Adipocyte (in vitro differentiated cells): ENCODE measurements at regions not wholly inside any gene's neighbourhood (a gene's known extent, or its start where the extent isn't known, plus 50 kb on each side); places are given as distances from the start of the nearest gene placed in this dataset.
"Not testable (repeated sequence)": the region's sequence is repeated elsewhere in the genome, so short reads cannot be mapped to it uniquely, and the experiment has no call there.

Experiments
- DNase-seq: peaks from one replicate; pipeline ENCODE4 v3.0.0-alpha.2; 2015; ENCODE audit warnings: low read depth
- H3K27me3 ChIP-seq: replicated peaks from 2 replicates; pipeline ENCODE4 v1.7.0; 2013; ENCODE audit warnings: mild to moderate bottlenecking, low read length, moderate library complexity; ENCODE audit not compliant: control insufficient read depth, insufficient read depth
- H3K36me3 ChIP-seq: 2 replicates; pipeline ENCODE4 v1.7.0; 2013; ENCODE audit warnings: low read length, mild to moderate bottlenecking, moderate library complexity; ENCODE audit not compliant: control insufficient read depth, insufficient read depth, severe bottlenecking
- H3K4me1 ChIP-seq: 2 replicates; pipeline ENCODE4 v1.7.0; 2013; ENCODE audit warnings: mild to moderate bottlenecking, low read length, moderate library complexity; ENCODE audit not compliant: control insufficient read depth, insufficient read depth
- H3K4me3 ChIP-seq: 2 replicates; pipeline ENCODE4 v1.7.0; 2013; ENCODE audit warnings: mild to moderate bottlenecking, low read length, moderate library complexity
- H3K9ac ChIP-seq: 2 replicates; pipeline ENCODE4 v1.7.0; 2013; ENCODE audit warnings: mild to moderate bottlenecking, low read length, moderate library complexity
- H3K9me3 ChIP-seq: 2 replicates; pipeline ENCODE4 v1.7.0; 2013; ENCODE audit warnings: mild to moderate bottlenecking, low read length, moderate library complexity; ENCODE audit not compliant: control insufficient read depth

DNA sequence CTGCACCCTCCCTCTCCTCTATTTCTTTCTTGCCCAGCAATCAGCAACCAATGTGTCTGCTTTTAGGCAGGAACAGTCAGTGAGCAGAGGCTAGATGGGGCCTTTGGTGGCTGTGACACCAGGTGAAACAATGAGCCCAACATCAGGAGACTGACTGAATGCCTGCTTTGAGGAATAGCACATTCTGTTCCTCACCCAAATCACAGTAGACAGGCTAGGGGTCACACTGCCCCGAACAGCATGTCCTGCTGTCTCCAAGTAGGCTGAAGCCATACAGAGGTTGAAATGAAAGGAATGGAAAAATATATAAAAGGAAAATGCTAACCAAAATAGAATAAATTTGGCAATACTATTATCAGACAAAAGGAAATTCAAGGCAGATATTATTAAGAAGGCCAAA, 122.5 kb upstream of the GDNF start:
- H3K9ac ChIP-seq: no peak overlapping the region
- H3K27me3 ChIP-seq: peaks cover 4% of the 10 kb centered on the region
- no peak for DNase-seq
- H3K4me1 ChIP-seq: no peaks in the 10 kb centered on the region
- H3K36me3 ChIP-seq: no peaks in the 10 kb centered on the region
- no peak overlapping the region for H3K4me3 ChIP-seq
- peaks cover 32% of the 10 kb centered on the region for H3K9me3 ChIP-seq

DNA sequence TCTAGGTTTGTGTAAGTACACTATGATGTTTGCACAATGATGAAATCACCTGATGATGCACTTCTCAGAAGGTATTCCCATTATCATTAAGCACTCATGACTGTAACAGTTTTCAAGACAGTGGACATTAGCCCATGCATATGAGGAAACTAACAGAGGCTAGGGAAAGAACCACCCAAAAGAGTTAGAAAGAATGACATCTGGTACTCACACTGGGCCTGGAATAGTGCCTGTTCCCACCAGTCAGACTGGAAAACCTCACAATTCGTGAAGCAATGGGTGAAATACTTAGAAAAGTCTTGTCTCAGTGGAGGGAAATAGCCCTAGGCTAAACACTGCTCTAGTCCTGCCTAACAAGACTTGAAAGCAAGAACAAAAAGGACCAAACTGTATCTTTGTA, 117.4 kb upstream of the GDNF start:
- H3K4me1 ChIP-seq: no peaks in the 10 kb centered on the region
- no peak overlapping the region for H3K9ac ChIP-seq

DNA sequence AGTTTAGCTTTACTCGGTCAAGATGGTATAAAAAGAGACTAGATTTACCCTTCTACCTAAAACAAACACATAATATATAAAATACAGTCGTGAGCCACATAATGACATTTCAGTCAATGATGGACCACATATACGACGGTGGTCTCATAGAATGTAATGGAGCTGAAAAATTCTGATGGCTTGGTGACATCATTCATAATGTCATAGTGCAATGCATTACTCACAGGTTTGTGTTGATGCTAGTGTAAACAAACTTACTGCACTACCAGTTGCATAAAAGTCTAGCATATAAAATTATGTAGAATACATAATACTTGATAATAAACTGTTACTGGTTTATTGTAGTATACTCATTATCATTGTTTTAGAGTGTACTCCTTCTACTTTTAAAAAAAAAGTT, 115.9 kb upstream of the GDNF start:
- Histone ChIP-seq H3K4me1 (no peaks in the 10 kb centered on the region), H3K9ac (no peak overlapping the region), H3K9me3 (peaks cover 28% of the 10 kb centered on the region), H3K4me3 (no peak overlapping the region), H3K27me3 (no peaks in the 10 kb centered on the region), H3K36me3 (no peaks in the 10 kb centered on the region)
- DNase-seq: no peak

More for the DNA sequence above, 117.4 kb upstream of the GDNF start:
- peaks cover 32% of the 10 kb centered on the region for H3K9me3 ChIP-seq
- H3K36me3 ChIP-seq: no peaks in the 10 kb centered on the region
- H3K27me3 ChIP-seq: no peaks in the 10 kb centered on the region
- H3K4me3 ChIP-seq: no peak overlapping the region
- no peak for DNase-seq

DNA sequence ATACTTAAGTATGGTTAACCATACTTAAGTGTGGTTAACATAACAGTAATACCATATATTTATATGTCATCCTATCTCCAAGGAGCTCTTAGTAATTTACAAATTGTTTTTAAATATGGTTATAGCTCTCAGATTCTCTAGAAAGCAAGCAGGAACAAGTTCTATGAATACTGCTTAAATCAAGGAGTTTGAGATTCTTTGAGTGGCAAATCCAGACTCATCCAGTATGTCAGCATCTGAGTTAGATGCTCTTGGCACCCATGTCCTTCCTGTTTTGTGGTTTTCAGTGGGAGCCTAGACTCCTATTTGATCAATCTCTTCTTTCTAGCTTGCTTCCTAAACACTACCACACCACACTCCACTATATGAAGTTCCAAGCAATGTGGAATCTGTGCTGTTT, 114.7 kb upstream of the GDNF start:
- Histone ChIP-seq H3K9ac (no peak overlapping the region), H3K36me3 (no peaks in the 10 kb centered on the region), H3K4me3 (no peak overlapping the region), H3K4me1 (no peaks in the 10 kb centered on the region), H3K27me3 (peaks cover 11% of the 10 kb centered on the region), H3K9me3 (peaks cover 17% of the 10 kb centered on the region)
- DNase-seq: no peak

DNA sequence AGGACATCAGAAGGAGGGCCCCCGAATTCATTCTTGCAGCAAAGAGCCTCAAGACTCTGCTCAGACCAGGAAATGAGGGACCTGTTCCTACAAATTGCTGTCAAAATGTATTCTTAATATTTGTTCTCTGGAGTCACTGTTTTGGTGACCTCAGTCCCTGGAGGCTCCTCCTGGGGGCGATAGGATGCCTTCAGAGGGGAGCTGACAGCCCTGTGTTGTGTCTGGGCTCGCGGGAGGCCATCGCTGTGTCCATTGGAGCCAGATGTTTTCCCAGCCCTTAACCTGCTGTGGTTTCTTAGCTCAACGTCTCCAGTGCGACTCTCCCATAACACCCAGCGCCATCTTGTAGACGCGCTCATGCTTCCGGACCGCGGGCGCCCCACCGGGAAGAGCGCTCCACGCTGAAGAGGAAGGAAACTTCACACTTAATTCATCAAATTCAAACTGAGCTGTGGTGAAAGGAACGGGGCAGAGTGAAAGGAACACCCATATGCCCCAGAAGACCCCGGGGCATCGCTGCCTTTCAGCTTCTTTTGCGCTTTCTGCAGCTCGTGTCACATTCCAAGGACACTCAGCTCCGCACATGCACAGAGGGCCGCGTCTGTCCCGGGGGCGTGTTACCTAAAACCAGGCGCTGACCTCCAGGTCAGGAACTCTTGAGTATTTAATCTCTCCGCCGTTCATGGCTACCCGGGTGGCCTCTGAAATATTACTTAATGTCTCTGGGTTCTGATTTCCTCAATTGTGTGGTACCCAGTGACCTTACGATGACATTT, 112.3 kb upstream of the GDNF start:
- peaks cover 24% of the 10 kb centered on the region for H3K27me3 ChIP-seq
- H3K9me3 ChIP-seq: no peaks in the 10 kb centered on the region
- H3K9ac ChIP-seq: no peak overlapping the region
- no peak for DNase-seq
- H3K4me3 ChIP-seq: no peak overlapping the region
- no peaks in the 10 kb centered on the region for H3K36me3 ChIP-seq
- H3K4me1 ChIP-seq: no peaks in the 10 kb centered on the region

DNA sequence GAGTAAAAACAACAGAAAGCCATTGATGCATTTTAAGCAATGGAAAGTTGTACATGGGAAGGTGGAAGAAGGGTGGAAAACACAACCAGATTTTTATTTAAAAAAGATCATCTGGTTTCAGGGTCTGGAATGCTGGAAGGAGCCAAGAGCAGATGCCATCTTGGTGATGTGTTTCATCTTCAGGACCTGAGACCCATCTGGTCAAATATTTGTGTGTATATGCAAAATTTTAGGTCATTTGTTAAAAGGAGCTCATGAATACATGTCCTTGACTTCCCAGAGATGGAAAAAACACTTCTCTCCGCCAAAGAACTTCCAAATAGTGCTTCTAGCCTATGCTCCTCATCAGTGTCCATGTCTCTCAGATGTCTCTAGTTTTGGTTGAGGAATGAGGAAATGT, 110.6 kb upstream of the GDNF start:
- Histone ChIP-seq H3K9me3 (no peaks in the 10 kb centered on the region), H3K27me3 (peaks cover 27% of the 10 kb centered on the region), H3K4me3 (no peak overlapping the region), H3K9ac (no peak overlapping the region), H3K4me1 (no peaks in the 10 kb centered on the region), H3K36me3 (no peaks in the 10 kb centered on the region)
- no peak for DNase-seq

DNA sequence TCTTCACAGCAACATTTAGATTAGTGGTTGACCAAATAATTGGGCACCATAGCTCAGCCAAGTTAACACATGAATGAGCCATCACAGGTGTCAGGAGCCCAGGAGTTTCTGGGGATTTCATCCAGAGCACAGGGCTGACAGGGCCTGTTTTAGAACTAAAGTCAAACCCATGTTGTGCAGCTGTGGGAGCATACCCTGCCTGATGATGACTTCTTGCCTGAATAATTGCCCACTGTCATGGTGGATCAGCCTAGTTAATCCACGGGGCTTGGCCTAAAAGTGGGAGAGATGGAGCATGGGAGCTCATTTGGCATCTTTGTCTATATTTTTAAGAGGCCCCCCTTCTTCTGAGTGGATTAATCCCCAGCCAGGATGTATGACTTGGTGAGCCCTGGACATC, 105.6 kb upstream of the GDNF start:
- Histone ChIP-seq H3K36me3 (no peaks in the 10 kb centered on the region), H3K4me1 (no peaks in the 10 kb centered on the region), H3K4me3 (no peak overlapping the region), H3K9me3 (no peaks in the 10 kb centered on the region), H3K9ac (no peak overlapping the region), H3K27me3 (peaks cover 36% of the 10 kb centered on the region)
- DNase-seq: no peak

DNA sequence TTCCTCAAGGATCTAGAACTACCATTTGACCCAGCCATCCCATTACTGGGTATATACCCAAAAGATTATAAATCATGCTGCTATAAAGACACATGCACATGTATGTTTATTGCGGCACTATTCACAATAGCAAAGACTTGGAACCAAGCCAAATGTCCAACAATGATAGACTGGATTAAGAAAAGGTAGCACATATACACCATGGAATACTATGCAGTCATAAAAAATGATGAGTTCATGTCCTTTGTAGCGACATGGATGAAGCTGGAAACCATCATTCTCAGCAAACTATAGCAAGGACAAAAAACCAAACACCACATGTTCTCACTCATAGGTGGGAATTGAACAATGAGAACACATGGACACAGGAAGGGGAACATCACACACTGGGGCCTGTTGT, 103.3 kb upstream of the GDNF start:
- not testable (repeated sequence) for H3K4me3 ChIP-seq, H3K4me1 ChIP-seq, H3K9ac ChIP-seq, DNase-seq, H3K36me3 ChIP-seq, H3K9me3 ChIP-seq
- H3K27me3 ChIP-seq: peaks cover 22% of the 10 kb centered on the region

DNA sequence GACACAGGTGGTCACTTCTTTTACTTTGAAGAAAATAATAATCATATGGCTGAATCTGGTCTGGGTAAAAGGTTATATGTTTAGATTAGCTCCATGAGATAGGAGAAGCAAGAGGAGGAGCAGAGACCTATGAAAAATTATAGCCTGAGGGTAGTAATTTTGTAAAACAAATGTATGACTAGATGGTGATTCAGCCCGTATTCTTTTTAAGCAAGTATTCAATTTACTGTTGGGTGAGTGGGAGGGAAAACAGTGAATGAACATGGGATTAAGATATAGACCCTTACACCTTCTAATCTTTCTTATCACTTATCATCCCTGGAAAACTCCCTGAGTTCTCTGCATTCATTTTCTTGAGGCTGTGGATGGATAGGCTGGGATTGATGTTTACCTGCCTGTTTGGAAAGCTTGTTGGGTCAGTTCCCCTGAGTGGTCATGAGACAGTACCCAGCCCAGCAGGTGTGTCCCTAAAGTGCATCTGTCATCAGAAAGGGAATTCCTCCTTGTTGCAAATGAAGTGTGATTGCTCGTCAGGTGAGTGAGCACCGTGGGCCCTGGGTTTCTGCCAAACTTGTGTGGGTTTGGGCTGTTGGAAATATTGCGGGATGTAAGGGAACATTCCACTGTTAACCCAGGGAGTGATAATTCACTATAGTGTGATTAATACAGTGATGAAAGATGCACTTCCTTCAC, 101.2 kb upstream of the GDNF start:
- peaks cover 28% of the 10 kb centered on the region for H3K27me3 ChIP-seq
- peaks cover 21% of the 10 kb centered on the region for H3K9me3 ChIP-seq
- DNase-seq: no peak
- H3K4me1 ChIP-seq: no peaks in the 10 kb centered on the region
- H3K4me3 ChIP-seq: no peak overlapping the region
- no peaks in the 10 kb centered on the region for H3K36me3 ChIP-seq
- no peak overlapping the region for H3K9ac ChIP-seq

DNA sequence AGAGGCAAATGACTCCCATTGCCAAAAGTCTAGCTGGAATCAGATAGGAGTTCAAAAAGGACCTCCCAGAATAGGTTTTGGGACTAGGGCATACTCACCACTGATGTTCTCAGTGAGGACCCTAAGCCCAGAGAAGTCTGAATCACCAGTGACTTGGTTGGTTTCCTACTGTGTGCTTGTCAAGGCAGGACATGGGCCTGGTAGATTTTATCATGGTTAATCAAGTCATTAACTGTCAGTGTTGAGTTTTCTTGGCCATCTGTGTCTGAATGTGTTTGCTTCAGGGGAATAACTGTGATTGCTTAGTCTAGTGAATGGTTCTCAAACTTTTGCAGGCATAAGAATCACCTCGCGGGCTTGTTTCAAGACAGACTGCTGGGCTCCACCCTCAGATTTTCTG, 99.0 kb upstream of the GDNF start:
- H3K4me3 ChIP-seq: no peak overlapping the region
- no peak for DNase-seq
- H3K27me3 ChIP-seq: peaks cover 26% of the 10 kb centered on the region
- no peak overlapping the region for H3K9ac ChIP-seq
- H3K4me1 ChIP-seq: no peaks in the 10 kb centered on the region
- H3K9me3 ChIP-seq: peaks cover 23% of the 10 kb centered on the region
- H3K36me3 ChIP-seq: no peaks in the 10 kb centered on the region

DNA sequence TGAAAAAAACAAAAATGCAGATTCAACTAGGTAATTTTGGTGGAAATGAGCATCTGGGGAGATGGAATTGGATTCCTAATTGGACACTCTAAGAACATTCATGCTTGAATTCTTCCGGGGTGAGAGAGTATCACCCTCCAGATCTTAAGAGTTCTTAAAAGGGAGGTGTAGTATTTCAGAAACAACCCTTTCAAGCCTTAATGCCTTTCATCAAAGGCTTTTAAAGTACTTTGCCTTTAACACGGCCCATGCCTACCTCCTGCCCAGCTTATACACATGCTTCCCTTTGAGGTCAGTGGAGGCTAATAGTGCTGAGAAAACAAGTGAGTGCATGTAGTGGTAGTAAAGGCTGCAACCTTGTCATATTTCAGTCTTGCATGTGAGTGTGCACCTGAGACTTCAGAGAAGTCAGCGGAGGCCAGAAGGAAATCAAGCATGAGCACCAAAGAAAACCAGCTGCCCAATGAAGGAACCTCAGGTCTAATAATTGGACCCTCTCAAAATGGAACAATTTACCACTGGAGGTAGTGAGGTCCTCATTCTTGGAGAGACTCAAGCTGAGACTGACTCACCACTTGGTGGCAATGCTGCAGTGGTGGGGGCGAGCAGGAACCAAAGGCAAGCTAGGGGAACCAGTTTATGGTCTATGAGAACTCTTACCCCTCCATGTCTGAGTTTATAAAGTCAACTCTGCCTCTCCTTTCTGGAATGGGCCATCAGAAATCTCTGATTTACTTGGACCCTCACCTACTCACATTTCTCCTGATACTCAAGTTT, 98.4 kb upstream of the GDNF start:
- peaks cover 23% of the 10 kb centered on the region for H3K9me3 ChIP-seq
- DNase-seq: no peak
- no peaks in the 10 kb centered on the region for H3K36me3 ChIP-seq
- no peaks in the 10 kb centered on the region for H3K4me1 ChIP-seq
- H3K9ac ChIP-seq: no peak overlapping the region
- no peak overlapping the region for H3K4me3 ChIP-seq
- H3K27me3 ChIP-seq: peaks cover 27% of the 10 kb centered on the region
